MCF 10A (cell line): ENCODE measurements at regions not wholly inside any gene's neighbourhood (a gene's known extent, or its start where the extent isn't known, plus 50 kb on each side); places are given as distances from the start of the nearest gene placed in this dataset.

ENCODE experiments used
- BruUV-seq: library from RNA; stranded (reverse); fragments of 400-500 nt; replicated peaks from 2 replicates; lab custom pipeline; 2021; lab: Mats Ljungman, UMichigan
- CTCF ChIA-PET: fragments of 300-600 bp; sonication (Branson Sonifier 250); formaldehyde crosslinking; extraction: SDS; loops from one replicate; lab custom pipeline; 2021; ENCODE audit warnings: antibody characterized with exemption, inconsistent platforms; lab: Yijun Ruan, JAX
- POLR2A ChIA-PET: fragments of 300-600, 350-650 bp; sonication (Branson Sonifier 250); formaldehyde crosslinking; extraction: SDS; loops from one replicate; lab custom pipeline; 2020; ENCODE audit warnings: antibody characterized with exemption, inconsistent platforms; lab: Yijun Ruan, JAX
- DNase-seq: peaks from one replicate; pipeline ENCODE4 v3.0.0-alpha.2; 2018; ENCODE audit not compliant: unreplicated experiment
- H3K27ac Mint-ChIP-seq: one replicate; pipeline ENCODE4 v1.8.0; 2022; ENCODE audit warnings: mild to moderate bottlenecking, low read depth, mixed read lengths; ENCODE audit not compliant: unreplicated experiment
- H3K27me3 Mint-ChIP-seq: one replicate; pipeline ENCODE4 v1.8.0; 2022; ENCODE audit warnings: mixed read lengths; ENCODE audit not compliant: insufficient read depth, unreplicated experiment
- H3K36me3 Mint-ChIP-seq: one replicate; pipeline ENCODE4 v1.8.0; 2022; ENCODE audit warnings: mild to moderate bottlenecking, moderate library complexity, mixed read lengths; ENCODE audit not compliant: insufficient read depth, unreplicated experiment
- H3K4me1 Mint-ChIP-seq: one replicate; pipeline ENCODE4 v1.8.0; 2022; ENCODE audit warnings: mixed read lengths; ENCODE audit not compliant: insufficient read depth, unreplicated experiment
- H3K4me3 Mint-ChIP-seq: one replicate; pipeline ENCODE4 v1.8.0; 2022; ENCODE audit warnings: mild to moderate bottlenecking, moderate library complexity, mixed read lengths; ENCODE audit not compliant: unreplicated experiment
- H3K9me3 Mint-ChIP-seq: one replicate; pipeline ENCODE4 v1.8.0; 2022; ENCODE audit warnings: mixed read lengths; ENCODE audit not compliant: unreplicated experiment
- CTCF ChIP-seq: fragments of 200-600 bp; IDR thresholded peaks from one replicate; pipeline ENCODE4 v1.8.0; 2022; ENCODE audit warnings: antibody characterized with exemption, mild to moderate bottlenecking; ENCODE audit not compliant: unreplicated experiment
- intact Hi-C: fragments of 100-400 bp; cut with micrococcal nuclease; formaldehyde crosslinking; loops from 2 replicates; pipeline ENCODE4 v1.14.1; 2022

GRCh38 chr7:10584886-10585285 is 388.8 kb upstream of the PHF14 start:
- TF ChIP-seq CTCF = no peak
- BruUV-seq = no TSS peak
- no peak for DNase-seq
- H3K4me3 Mint-ChIP-seq = no peak overlapping the region
- no peaks in the 10 kb centered on the region for H3K27me3 Mint-ChIP-seq
- no peak overlapping the region for H3K27ac Mint-ChIP-seq
- no peaks in the 10 kb centered on the region for H3K36me3 Mint-ChIP-seq
- intact Hi-C loops = no loop called here
- no peaks in the 10 kb centered on the region for H3K9me3 Mint-ChIP-seq
- peaks cover 10% of the 10 kb centered on the region for H3K4me1 Mint-ChIP-seq
- CTCF ChIA-PET = interaction anchor here (0.6 kb wide), 1 partner anchor 251 kb away, joined by 3 read pairs; no protein-coding TSS in a partner anchor
- POLR2A ChIA-PET = no interaction called here

- ChIA-PET CTCF (interaction anchor here (0.6 to 0.7 kb wide), 4 partner anchors 134 to 1243 kb away, joined by 3 to 4 read pairs (median 3); no protein-coding TSS in a partner anchor), POLR2A (interaction anchor here (0.7 kb wide), 1 partner anchor 114 kb away, joined by 3 read pairs; no protein-coding TSS in a partner anchor)
- BruUV-seq = no TSS peak
- Mint-ChIP-seq H3K36me3 (no peaks in the 10 kb centered on the region), H3K27me3 (no peaks in the 10 kb centered on the region), H3K9me3 (no peaks in the 10 kb centered on the region), H3K27ac (no peak overlapping the region), H3K4me3 (no peak overlapping the region), H3K4me1 (peaks cover 10% of the 10 kb centered on the region)
- intact Hi-C loops = no loop called here
- peak; percentile 46 for DNase-seq
- TF ChIP-seq CTCF = no peak
Observed at GRCh38 chr7:10588084-10588483, 385.6 kb upstream of the PHF14 start.

- Mint-ChIP-seq H3K27ac (no peak overlapping the region), H3K9me3 (no peaks in the 10 kb centered on the region), H3K4me3 (no peak overlapping the region), H3K36me3 (no peaks in the 10 kb centered on the region), H3K4me1 (peaks cover 9% of the 10 kb centered on the region), H3K27me3 (no peaks in the 10 kb centered on the region)
- TF ChIP-seq CTCF = no peak
- POLR2A ChIA-PET = no interaction called here
- no TSS peak for BruUV-seq
- DNase-seq = no peak
- intact Hi-C loops = no loop called here
- CTCF ChIA-PET = interaction anchor here (0.6 to 0.7 kb wide), 4 partner anchors 10 to 1486 kb away, joined by 3 to 7 read pairs (median 4); no protein-coding TSS in a partner anchor
Observed at GRCh38 chr7:10592604-10593003, 381.1 kb upstream of the PHF14 start.

GRCh38 chr7:10593080-10593479 is 380.6 kb upstream of the PHF14 start:
- no peaks in the 10 kb centered on the region for H3K9me3 Mint-ChIP-seq
- POLR2A ChIA-PET = interaction anchor here (1.0 kb wide), 1 partner anchor 10 kb away, joined by 3 read pairs; no protein-coding TSS in a partner anchor
- TF ChIP-seq CTCF = no peak
- peaks cover 4% of the 10 kb centered on the region for H3K4me1 Mint-ChIP-seq
- H3K27me3 Mint-ChIP-seq = no peaks in the 10 kb centered on the region
- intact Hi-C loops = no loop called here
- H3K4me3 Mint-ChIP-seq = no peak overlapping the region
- no peaks in the 10 kb centered on the region for H3K36me3 Mint-ChIP-seq
- no peak for DNase-seq
- CTCF ChIA-PET = no interaction called here
- BruUV-seq = no TSS peak
- H3K27ac Mint-ChIP-seq = no peak overlapping the region
